GM18517 (cell line): ENCODE measurements at regions not wholly inside any gene's neighbourhood (a gene's known extent, or its start where the extent isn't known, plus 50 kb on each side); places are given as distances from the start of the nearest gene placed in this dataset.

Experiments
- ATAC-seq: cut with Tn5 transposase; IDR thresholded peaks from one replicate; pipeline ENCODE4 v1.9.1; 2021; ENCODE audit warnings: mild to moderate bottlenecking, moderate library complexity; ENCODE audit not compliant: unreplicated experiment

DNA sequence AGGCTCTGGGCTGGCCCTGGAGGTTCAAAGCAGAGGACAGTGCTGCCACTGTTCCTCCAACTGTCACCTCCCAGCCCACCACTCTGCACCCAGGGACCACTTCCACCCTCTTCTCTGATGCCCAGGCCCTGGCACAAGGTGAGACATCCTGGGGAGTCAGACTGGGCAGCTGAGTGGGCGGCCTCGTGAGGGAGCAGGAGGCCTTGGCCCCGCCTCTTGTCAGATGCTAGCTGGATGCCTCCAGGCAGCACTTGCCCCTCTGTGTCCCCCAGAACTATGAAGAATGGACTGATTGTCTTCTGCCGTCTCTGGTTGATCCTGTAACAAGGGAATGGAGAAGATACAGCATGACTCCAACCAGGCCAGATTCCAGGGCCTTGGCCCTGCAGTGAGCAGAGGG is 191.0 kb upstream of the LINGO1 start:
- no peak for ATAC-seq

DNA sequence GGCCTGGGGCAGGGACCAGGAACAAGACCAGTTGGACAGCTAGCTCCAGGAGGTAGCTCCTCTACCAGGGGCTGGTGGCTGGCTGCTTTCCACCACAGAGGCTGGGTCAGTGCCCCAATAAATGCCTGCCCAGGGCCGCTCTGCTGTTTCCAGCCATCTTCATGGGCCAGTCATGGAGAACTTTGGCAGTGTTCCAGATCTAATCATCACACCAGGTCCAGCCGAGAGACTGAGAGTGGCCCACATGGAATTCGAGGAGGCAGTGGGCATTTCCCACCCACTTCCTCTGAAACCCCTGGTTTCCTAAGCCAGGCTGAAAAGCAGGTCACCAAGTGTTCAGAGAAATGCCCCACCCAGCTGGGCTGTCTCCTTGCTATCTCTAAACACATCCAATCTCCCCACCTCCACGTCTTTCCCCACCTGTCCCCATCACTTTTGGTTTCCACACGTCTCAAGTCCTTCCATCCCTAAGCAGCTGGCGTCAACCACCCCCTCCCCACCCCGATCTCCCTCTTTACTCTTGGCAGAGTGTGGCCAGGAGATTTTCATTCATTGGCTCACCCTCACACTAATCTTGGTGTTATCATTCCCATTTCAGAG is 190.0 kb upstream of the LINGO1 start:
- ATAC-seq = no peak

DNA sequence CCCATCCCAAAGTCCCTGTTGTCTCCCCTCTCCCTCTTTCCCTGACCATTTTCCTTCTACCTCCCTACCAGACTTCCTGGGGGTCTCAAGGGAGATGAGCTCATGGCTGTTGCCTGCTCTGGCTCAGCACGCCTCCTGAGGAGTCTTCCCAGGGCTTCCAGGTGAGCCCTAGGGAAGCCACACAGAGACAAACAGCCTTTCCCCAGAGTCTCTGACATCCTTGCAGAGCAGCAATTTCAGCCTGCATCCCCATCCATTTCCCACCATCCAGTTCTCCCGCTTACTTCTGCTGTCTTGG is 189.2 kb upstream of the LINGO1 start:
- no peak for ATAC-seq

DNA sequence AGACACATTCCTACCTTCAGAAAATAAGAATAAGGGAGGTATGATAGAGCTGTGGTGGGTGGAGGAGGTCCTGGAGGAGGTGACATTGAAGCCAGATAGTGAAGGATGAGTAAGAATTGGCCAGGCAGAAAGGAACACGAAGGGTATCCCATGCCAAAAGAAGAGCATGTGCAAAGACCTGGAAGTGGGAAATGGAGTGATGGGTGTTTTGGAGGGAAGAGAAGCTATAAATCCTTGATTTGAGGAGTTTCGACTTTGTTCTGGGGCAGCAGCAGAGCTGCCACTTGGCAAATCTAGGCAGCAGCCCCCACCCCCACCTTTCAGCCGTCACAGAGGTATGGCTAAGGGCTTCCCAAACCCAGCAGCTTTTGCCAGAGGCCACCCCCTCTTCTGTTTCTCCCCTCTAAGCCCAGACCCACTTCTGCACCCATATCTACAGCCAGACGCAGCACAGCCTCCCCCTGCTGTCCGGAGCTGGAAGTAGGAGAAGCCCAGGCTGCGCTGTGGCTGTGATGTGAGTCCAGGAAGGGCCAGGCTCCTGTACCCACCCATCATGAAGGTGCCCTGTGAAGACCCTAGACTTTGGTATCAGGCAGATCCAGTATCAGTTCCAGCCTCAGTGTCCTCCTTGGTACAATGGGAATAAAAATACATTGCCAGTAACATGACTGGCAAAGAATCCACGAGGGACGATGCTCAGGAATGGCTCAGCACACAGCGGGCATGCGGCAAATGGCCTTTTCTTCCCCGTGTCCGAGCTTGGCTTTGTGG is 188.7 kb upstream of the LINGO1 start:
- no peak for ATAC-seq

DNA sequence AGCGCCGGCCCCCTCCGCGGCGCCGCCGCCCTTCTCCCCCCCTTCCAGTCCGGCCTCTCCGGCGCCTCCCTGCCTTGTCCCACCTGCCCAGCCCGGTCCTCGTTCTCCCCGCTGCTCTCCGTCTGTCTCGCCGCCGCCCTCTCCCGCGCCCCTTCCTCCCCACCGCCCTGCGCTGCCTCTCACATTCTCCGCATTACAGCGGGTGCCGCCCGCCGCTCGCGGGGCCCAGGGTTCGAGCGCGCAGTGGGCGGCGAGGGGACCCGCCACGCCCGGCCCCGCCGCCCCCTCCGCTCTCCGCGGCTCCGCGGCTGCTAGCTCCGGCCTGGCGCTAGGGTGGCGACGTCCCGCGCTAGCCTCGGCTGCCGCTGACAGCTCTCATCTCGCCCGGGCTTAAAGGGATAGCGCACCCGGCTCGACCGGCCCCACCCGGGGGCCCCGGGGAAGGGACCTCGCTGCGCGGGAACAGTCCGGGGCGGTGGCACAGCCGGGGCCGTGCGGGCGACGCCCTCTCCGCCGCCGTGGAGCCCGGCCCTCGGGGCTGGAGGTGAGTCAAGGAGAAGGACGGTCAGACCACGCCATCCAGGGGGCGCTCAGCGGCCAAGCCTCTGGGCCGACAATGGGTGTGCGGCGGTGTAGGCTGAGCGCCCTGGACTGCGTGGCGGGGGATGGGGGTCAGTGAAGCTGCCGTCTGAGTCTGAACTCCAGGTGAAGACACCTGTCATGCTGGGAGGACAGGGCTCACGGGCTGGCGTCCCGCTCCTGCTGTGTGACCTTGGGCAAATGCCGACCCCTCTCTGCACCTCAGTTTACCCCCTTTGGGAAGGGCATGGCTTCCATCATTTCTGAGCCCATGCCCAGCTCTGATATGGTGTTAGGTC is 187.4 kb upstream of the LINGO1 start:
- ATAC-seq = no peak

DNA sequence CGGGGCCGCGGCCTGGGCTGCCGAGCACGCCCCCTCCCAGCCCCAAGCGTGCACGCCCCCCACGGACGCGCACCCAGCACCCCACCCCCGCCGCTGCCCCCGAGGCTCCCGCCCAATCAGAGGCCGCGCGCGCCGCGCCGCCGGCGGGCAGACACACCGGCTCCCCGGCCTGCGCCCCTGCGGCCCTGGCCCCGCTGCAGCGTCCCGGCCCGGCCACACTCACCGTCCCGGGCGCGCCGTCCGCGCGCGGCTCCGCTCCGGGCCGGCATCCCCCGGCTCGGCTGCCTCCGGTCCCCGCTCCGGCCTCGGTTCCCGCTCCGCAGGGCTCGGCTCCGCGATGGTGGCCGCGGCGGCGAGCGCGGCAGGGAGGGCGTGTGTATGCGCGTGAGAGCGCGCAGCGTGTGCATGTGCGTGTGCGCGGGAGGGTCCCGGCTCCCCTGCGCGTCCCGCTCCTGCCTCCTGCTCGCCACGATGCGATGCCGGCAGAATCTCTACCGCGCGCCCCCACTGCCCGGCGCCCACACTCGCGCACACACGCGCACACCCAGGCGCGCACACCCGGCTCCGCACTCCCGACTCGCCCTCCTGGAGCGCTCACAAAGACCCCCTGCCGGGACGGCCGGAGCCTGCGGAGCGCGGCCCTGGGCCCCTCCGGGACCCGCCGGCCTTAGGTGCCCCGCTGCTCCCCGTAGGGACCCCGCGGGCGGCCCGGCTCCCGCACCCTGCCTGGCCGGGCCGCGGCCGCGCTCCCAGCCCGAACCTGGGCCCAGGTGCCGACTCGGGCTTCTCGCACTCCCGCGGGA is 186.5 kb upstream of the LINGO1 start:
- ATAC-seq = no peak

DNA sequence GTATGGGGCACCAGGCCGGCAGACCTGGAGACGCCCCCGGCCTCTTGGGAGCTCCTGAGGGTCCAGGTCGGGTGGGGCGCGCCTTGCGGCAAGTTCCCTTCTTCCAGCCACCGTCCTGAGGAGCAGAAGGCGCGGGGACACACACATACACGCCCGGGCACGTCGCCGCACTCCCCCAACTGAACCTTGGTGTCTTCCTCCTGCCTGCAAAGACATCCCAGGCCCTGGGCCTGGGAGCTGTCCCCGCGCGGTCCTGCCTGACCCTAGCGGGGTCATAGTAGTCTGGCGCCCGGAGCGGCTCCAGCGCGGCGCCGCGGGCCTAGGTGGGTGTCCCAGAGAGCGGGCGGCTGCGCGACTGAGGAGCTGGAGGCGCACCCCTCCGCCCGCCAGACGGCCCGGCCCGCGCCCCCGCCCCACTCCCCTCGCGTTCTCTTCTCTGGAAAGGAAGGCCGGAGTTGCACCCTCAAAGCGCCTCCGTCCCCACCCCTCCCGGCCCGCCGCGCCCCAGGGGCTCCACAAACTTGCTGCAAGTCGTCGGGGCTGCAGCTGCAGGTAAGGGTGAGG is 185.9 kb upstream of the LINGO1 start:
- ATAC-seq = no peak

DNA sequence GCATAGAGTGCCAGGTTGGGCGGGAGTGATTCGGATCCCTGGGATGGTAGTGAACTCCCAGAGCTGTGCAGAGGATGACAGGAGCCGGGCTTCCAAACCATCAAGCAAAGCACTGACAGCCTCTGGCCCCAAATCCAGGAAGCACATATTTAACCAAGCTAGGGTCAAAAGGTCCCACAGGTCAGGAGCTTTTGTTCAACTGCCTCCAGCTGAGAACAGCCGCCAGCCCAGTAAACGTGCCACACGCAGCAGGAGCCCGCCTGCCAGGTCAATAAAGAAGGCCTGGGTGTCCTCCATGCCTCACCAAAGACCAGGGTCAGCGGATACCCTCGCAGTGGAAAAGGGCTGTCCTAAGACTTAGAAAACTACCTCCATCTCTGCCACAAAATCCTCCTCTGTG is 184.7 kb upstream of the LINGO1 start:
- no peak for ATAC-seq

DNA sequence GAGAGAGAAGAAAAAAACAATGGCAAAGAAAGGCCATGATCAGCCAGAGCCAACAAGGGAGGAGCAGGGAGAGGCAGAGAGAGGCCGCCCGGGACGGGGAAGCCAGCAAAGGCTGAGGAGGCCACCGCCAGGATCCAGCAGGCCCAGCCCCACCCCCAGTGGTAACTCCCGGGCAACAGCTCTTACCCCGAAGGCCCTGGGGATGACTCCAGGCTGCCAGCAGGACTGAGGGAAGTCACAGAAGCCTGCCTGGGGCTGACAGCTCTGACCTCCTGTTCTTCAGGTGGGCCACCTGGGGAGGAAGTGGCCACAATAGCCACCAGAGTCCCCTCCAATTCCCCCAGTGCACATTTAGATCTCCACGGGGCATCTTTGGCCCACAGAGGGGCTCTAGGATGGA is 184.3 kb upstream of the LINGO1 start:
- ATAC-seq = no peak

DNA sequence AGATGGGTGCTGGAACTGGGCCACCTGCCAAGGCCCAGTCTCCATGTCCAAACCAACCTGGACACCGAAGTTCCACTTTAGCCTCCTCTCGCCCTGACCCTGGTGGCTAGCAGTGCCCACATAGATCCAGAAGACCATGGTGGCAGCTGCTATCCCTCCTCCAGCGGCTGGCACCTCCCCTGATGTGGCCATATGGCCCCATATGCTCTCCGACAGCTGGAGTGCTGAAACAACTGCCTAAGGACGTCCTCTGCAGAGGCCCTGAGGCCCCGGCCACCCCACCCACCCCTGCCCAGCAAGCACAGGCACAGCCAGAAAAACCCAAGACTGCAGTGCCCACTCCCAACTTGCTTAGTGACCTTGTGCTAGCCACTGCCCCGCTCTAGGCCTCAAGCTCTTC is 182.3 kb upstream of the LINGO1 start:
- ATAC-seq = no peak

DNA sequence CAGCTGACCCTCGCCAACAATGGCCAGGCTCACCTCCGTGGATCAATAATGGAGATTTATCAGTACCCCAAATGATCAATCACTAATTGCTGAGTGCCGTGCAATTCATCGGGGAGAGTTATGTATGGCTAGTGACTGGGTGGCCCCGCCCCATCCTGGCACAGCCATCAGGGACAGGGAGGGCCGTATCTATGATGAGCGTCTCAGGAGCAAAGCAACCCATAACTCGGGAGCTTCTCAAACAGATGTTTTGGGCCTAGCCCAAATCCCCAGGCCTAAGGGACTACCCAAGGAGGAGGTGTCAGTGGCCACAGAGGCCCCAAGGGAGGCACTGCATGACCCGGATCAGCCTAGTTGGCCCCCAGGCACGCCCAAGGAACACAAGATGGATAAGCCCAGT is 180.0 kb upstream of the LINGO1 start:
- no peak for ATAC-seq

DNA sequence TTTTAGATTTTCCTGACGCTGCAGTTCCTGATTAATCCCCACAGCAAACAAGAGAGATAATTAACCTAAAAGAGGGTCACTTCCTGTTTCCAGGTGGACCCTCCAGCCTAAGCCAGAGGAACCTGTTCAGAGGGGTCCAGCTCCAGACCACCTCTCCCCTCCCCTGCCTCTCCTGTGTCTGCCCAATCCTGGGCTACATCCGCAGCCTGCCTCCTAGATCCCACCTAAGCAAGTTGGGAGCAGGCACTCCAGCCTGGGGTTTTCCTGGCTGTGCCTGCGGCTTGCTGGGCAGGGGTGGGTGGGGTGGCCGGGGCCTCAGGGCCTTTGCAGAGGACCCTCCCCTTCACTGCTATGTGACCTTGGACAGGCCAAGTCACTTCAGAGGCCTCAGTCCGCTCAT is 178.6 kb upstream of the LINGO1 start:
- ATAC-seq = no peak

DNA sequence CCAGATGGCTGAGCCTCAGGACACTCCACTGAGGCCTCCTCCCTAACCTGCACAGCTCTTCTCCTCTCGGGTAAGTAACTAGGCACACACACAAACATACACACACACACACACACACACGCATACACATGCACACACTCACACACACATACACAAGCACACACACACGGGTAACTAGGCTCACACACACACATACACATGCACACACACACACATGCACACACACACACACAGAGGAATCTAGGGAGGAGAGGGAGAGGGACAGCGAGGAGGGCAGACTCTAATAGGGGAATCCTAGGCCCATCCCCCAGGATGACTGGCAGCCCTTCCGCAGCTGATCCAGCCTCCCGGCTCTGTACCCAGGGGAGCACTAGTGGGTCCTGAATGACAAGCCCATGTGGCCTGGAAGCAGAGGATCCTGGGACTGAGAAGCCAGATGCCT is 177.4 kb upstream of the LINGO1 start:
- ATAC-seq = no peak

DNA sequence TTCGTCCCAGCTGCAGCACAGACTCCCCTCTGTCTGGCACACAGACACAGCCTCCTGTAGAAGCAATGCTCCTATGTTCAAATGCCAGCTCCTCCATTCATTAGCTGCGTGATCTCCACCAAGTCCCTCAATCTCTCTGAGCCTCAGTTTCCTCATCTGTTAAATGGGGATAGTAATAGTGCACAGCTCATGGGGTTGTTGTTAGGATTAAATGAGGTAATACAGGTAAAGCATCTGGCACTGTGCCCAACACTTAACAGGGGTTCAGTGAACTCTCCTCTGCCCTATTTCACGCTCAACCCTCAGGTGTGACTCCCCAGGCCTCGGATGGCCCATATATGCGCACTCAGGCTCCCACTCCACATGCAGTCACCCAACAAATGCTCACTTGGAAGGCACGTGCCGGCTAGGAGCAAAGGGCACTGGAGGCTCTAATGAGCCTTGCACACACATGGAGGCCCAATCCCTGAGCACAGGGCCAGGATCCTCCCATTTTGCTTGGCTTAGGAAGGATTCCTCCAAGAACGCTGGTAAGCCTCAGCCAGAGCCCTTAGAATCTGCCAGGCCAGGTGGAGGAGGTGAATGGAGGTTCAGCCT is 176.0 kb upstream of the LINGO1 start:
- ATAC-seq = no peak

DNA sequence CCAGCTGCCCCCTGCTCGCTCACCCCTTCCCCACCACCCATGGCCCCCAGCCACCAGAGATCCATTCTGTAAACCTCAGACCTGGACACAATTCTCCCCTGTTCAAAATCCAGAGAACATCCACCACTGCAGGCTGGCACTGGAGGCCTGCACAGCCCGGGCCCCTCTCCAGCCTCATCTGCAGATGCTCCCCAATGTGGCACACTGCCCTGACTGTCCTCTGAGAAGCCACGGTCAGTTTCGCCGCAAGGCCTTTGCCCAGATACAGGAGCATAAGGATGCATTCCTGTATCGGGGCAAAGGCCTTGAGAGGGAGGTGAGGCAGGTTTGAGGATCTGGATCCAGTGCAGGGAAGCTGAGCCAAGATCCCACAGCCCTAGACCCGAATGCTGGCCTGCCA is 175.4 kb upstream of the LINGO1 start:
- ATAC-seq = no peak

DNA sequence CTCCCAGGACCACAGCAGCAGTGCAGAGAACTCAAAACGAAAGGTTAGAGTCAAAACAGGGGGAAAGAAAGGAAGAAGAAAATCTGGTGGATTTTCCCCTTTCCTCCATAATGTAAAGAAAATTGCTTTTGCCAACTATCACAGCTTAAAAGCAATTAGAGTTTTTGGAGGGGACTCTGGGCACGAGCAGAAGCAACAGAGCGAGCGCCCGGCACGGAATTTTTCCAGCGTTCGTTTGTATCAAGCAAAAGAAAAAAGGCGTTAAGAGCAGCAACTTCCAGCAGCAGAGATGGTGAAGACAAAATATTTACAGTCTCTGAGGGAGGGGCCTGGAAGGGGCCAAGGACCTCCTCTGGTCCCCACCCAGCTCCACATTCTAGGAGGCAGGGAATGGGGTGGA is 174.9 kb upstream of the LINGO1 start:
- ATAC-seq = no peak

DNA sequence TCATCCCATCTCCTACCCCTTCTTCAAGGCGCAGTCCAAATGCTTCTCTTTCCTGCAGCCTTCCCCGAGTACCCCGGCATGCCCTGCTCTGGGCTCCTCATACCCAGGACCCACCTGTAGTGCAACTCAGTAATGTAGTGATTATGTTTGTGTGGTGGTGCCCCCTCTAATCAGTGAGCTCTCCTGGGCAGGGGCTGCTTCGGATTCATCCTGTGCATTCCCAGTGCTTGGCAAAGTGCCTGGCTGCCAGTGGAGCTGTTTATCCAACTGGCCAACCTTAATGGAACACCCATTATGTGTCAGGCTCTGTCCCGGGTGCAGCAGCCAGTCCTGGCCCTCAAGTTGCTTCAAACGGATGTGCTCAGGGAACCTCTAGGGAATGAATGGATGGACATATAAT is 174.4 kb upstream of the LINGO1 start:
- ATAC-seq = no peak

DNA sequence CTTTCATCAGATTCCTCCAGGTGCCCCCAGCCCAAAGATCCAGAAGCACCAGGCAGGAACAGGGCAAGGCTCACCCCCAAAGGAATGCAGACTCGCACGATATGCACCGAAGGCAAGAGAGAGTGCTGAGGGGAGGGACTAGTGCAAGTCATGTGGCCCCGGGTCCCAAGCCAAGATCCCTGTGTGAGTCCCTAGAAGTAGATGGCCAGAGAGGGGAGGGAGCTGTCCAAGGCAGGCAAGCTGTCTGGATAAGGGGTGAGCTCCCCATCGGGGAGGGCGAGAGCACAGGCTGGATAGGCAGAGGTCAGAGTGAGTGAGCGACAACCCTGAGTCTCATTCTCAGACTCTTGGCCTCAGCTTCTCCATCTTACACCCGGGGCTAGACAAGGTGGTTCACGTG is 171.5 kb upstream of the LINGO1 start:
- no peak for ATAC-seq

DNA sequence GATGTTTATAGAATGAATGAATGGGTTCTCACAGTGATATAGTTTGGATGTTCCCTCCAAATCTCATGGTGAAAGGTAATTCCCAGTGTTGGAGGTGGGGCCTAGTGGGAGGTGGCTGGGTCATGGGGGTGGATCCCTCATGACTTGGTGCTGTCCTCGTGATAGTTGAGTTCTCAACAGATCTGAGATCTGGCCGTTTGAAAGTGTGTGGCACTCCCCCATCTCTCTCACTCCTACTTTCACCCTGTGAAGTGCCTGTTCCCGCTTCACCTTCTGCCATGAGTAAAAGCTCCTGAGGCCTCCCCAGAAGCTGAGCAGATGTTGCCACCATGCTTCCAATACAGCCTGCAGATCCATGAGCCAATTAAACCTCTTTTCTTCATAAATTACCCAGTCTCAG is 170.8 kb upstream of the LINGO1 start:
- ATAC-seq = no peak

DNA sequence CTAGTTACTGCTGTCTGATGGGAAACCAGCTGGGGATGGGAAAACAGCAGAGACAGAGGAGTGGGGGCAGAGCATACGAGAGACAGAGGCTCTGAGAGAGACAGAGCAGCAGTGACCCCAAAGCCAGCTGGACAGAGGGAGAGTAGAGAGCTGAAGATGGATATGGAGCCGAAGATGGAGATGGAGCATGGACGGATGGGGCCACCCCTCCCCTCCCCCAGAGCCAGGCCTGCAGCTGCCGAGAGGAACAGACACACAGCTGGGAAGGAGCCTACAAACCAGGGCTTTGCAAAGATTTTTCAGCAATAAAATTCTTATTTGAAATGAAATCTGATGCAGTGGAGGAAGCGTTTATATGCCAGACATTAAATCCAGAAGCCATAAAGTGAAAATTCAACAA is 167.6 kb upstream of the LINGO1 start:
- ATAC-seq = no peak

DNA sequence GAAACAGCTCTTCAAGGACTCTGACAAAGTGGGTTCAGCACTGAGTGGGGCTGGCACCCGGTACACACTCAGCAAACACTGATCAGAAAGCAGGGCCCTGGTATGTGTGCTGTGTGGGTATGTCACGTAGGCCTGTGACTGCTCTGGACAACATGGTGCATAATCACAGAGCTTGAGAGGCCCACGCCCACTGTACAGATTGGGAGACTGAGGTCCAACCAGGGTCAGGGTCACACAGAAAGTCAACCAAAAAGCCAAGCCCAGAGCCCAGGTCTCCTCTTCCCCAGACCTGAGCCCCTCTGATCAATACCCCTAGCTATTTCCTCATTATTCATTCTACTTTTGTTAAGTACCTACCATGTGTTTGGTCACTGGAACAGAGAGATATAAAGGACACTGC is 166.1 kb upstream of the LINGO1 start:
- ATAC-seq = no peak
